HG02642 (cell line): ENCODE measurements at regions not wholly inside any gene's neighbourhood (a gene's known extent, or its start where the extent isn't known, plus 50 kb on each side); places are given as distances from the start of the nearest gene placed in this dataset.

Experiments used
- ATAC-seq: cut with Tn5 transposase; IDR thresholded peaks from one replicate; pipeline ENCODE4 v1.9.1; 2021; ENCODE audit warnings: mild to moderate bottlenecking; ENCODE audit not compliant: unreplicated experiment, poor library complexity

DNA sequence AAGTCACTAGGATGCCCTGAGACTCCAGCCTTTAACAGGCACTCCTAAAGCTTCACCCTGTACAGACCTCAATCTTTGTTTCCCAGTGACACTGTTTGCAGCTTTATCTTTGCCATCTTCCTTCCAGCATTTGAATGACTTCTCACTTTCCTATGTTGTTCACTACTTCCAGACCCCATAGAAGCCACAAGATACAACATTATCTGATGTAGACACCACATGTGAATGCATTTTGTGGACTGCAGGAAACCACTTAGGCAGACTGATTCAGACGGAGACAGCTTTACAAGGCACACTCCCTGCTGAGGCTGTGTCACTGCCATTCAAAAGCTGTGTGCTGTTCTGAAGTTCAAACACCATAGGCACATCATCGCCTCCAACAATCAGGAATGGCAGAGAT, 67.3 kb upstream of the SPATS2L start:
- ATAC-seq: no peak

DNA sequence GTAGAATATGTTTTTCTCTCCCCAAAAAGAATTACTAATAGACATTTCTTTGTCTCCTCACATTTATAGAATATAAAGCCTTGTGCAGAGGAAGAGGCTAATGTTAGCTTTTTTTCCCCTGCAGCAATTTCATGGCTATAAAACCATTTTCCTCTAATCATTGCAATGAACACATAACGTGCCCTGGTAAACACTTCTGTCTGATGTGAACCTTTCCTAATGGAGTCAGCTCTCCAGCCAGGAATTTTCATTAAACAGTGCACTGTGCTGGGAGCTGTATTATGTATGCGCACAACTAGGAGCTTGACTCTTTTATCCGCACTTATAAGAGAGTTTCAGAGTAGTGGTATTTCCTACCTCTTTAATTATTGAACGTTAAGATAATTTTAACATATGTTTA, 63.9 kb upstream of the SPATS2L start:
- ATAC-seq: no peak

DNA sequence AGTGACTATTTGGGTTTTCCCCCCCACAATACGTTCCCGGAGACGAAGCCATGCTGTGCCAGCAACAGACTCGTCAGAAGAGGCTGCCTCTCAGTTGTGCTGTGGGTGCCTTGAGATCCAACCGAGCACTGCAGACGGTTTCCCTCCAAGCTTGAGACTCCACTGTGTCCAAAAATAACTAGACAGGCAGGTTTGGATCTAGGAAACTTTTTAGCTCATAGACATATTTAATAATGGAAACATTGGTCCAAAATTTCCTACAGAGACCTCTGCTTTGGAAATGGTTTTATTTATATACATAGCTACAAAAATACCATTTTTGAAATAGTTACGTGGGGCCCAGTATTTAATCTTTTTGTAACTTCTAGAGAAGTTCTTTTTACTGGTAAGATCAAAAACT, 63.1 kb upstream of the SPATS2L start:
- no peak for ATAC-seq

DNA sequence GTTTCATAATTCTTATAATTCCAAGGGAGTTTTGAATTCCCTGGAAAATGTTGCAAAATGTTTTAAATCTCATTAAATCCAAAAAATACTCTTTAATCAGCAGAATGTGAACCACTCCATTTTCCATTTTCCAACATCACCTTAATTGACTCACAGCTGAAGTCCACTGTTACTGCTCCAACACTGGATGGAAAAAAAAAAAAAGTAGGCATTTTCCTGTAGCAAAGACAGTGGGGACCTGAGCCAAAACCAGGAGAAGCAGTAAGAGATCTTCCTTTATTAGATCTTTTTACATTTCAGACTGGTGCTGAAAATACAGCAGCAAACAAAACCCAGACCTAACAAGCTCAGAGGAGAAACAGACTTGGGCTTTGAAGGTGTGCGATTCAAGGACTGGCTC, 62.4 kb upstream of the SPATS2L start:
- no peak for ATAC-seq

DNA sequence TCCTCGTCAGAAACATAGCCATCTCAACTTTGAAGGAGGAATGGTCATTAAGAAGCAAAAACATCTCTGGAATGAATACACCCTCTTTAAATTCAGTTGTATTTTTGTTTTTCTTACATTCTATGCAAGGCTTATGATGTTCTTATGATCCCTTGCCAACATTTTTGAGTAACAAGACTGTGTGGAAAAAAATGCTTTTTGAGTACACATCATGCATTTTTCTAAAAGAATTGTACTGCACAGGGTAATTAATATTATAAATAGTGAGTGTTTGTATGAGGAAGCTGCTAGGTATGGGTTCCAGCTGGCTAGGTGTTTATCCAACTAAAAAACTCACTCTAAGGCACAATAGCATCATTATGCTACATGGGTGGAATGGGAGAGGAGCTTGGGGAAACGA, 59.0 kb upstream of the SPATS2L start:
- no peak for ATAC-seq

DNA sequence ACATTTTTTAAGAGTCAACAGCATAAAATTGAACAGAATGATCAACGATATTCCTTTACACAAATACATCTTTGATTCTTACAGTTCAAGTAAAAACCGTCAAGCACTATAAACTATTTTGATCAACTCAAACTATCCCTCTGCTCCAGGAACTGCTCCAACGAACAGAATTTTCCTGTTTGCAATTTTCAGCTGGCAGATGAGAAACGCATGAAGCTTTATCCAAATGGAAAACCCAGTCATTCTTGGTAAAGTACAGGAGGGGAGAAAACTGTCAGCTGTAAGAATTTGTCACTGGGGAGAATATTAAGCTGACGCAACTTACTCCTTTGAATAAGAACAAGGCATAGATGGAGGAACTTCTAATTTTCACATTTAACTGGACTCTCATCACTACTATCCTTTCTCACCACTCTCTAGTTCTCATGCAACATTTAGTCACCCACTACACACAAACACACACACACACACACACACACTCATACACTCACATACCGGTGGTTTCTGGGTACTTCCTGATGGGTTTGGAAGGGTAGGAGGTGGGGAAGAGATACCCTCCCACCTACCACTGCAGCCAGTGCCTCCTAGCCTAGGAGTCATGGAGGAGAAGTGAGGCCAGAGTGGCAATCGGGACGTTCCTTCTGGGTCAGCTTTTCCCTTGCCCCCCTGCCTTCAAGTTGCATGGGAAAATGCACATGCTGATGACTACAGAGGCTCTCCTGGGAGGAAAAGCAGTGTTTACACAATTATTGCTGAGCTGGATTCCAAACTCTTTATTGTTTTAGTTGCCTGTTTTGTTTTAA, 54.0 kb upstream of the SPATS2L start:
- ATAC-seq: no peak

DNA sequence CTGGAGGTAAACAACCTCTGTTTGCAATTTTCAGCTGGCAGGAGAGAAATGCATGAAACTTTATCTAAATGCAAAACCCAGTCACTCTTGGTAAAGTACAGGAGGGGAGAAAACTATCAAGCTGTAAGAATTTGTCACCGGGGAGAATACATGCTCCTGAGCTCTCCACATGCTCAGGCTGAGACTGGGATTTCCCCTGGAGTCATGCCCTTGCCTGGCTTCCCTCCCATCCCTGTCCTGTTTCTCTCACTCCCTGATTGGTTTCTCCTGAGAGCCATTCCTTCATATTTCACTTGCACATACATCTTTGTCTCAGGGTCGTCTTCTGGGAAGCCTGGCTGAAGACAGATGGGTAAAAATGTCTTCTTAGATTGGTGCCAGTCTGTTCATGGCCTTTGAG, 52.9 kb upstream of the SPATS2L start:
- ATAC-seq: no peak

DNA sequence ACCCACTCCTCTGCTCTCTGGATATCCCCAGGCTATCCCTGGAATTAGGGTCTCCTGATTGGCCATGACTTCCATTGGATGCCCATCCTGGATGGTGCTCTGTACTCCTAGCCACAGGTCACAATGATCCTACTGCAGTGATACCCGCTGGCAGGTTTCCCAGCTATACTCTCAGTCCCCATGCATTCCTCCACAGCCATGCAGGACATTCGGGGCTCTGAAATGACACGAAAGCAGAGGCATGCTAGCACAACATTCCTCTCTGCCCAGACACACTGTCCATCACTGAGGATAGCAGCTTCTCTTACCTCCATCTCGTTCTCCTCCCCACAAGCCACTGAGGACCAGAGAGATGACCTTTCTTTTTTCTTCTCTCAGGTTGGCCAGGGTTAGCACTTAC, 51.7 kb upstream of the SPATS2L start:
- ATAC-seq: no peak

DNA sequence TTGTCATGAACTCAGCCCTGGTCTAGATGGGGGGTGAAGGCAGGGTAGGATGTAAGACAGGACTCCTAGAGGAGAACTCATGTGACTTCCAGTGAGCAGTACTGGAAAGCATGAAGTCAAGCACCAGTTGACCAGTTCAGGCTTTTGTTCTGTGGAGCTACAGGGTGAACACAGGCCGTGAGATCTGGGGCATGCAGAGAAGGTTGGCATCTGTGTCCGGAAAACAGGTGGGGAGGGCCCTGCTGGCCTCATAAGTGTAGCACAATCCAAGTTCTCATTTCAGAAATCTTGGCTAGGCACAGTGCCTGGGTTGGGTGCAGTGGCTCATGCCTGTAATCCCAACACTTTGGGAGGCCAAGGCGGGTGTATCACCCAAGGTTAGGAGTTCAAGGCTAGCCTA, 50.9 kb upstream of the SPATS2L start:
- ATAC-seq: no peak
